ENCODE measurements at regions not wholly inside any gene's neighbourhood (a gene's known extent, or its start where the extent isn't known, plus 50 kb on each side); places are given as distances from the start of the nearest gene placed in this dataset.

GRCh38 chr6:159397753-159398152, 228.6 kb downstream of the FNDC1 start:
- no peak for TF ChIP-seq CTCF (IDR thresholded peaks at IDR 0.05)
- TF ChIP-seq ZFX (IDR thresholded peaks at IDR 0.05; ENCODE audit: borderline replicate concordance), result no peak

All from 22Rv1 (cell line).